MM.1S (cell line): ENCODE measurements at regions not wholly inside any gene's neighbourhood (a gene's known extent, or its start where the extent isn't known, plus 50 kb on each side); places are given as distances from the start of the nearest gene placed in this dataset.

ENCODE experiments used
- CTCF ChIP-seq: fragments of 300-600 bp; sonication (generic); IDR thresholded peaks from 2 replicates; pipeline ENCODE4 v1.5.1; 2016; ENCODE audit warnings: antibody characterized with exemption, low read length, mixed read lengths
- EZH2phosphoT487 ChIP-seq: fragments of 300-600 bp; sonication (generic); IDR thresholded peaks from 2 replicates; pipeline ENCODE4 v1.6.1; 2018; ENCODE audit warnings: antibody characterized with exemption, low read length

DNA sequence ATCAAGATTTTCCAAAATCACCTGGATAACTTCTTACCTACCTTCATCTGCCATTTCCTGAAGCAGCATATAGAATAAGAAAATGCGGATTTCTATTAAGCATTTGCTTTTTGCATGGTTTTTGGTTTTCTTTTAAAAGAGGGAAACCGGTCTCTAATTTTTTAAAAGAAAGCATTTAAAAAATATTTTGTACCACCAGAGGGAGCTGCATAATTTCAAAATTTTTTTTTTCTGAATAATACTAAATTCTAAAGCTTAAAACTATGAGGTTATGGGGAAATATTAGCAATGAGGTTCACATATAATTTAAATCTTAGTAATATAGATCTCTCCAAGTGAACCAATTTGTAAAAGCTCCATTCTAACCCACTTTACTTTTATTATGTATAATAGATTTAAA is 137.7 kb upstream of the TENT5D start:
- peak; percentile 21; the same call in 1 of the 2 replicates for TF ChIP-seq CTCF
- no peak for TF ChIP-seq EZH2phosphoT487
